ENCODE measurements at regions not wholly inside any gene's neighbourhood (a gene's known extent, or its start where the extent isn't known, plus 50 kb on each side); places are given as distances from the start of the nearest gene placed in this dataset.
"Not testable (repeated sequence)": the region's sequence is repeated elsewhere in the genome, so short reads cannot be mapped to it uniquely, and the experiment has no call there.

GRCh38 chr7:52447581-52448180 is 587.8 kb upstream of the POM121L12 start:
- H3K4me3 ChIP-seq, result no peak overlapping the region
- H3K27ac ChIP-seq, result no peak overlapping the region

DNA sequence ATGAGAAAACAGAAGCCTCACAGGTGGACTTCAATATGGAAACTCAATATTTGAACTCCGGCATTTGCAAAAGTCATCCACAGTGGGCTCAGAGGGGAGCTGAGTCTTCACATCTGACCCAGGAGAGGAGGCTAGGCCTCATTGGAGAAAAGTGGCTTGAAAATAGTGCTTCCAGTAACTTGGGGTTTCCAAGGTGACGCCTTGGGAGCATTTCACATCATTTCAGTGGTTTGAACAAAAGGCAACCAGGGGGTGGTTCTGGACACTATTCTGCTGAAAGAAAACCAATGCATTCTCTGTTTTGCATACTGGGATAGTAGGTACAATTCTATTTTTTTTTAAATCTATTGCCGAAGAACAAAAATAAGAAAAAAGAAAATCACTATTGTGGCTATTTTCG is 599.2 kb upstream of the POM121L12 start:
- no peak overlapping the region for H3K4me3 ChIP-seq
- no peak overlapping the region for H3K27ac ChIP-seq

GRCh38 chr7:52431082-52431815 is 604.2 kb upstream of the POM121L12 start:
- no peak overlapping the region for H3K27ac ChIP-seq

GRCh38 chr7:52423251-52423650 is 612.2 kb upstream of the POM121L12 start:
- Histone ChIP-seq H3K27ac (no peak overlapping the region), H3K4me3 (no peak overlapping the region)

More at GRCh38 chr7:52431082-52431815, 604.2 kb upstream of the POM121L12 start:
- H3K4me3 ChIP-seq, result no peak overlapping the region

- Histone ChIP-seq H3K4me3 (no peak overlapping the region), H3K27ac (no peak overlapping the region)
Measured at GRCh38 chr7:52413051-52413450, 622.4 kb upstream of the POM121L12 start.

GRCh38 chr7:52410032-52410431 is 625.4 kb upstream of the POM121L12 start:
- no peak overlapping the region for H3K27ac ChIP-seq
- no peak overlapping the region for H3K4me3 ChIP-seq

DNA sequence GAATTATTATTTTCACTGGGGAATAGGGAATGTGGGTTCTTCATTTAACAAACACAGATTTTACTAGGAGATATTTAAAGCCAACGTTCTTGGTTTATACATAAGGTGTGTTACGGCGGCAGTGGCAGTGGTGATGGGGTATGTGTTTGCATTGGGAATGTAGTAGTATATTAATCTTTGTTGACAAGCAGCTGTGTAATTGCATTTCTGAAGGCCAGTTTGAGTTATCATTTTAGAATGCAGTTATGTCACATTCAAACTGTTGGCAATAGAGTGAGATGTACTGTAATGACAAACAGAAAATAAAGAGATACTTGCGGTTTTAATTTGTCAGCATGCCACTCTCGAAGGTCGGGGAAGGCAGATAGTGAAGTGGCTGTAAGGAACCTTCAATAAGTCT is 628.6 kb upstream of the POM121L12 start:
- no peak overlapping the region for H3K27ac ChIP-seq

DNA sequence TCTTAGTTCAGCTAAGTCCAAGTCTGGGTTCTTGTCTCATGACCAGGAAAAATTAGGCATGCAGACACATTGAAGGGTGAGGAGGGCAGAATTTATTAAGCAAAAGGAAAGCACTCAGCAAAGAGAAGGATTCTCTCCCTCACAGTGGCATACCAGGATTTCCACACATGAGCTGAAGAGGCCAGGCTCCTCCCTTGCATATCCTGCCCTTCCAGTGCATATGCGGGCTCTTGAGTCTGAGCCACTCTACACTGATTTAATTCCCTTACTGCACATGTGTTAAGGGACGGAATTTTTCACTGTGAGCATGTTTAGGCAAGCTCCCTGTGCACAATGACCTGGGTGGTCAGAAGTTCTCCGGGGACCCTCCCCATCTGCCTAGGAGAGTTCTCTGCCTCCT is 652.7 kb upstream of the POM121L12 start:
- no peak overlapping the region for H3K27ac ChIP-seq
- no peak overlapping the region for H3K4me3 ChIP-seq

More for the DNA sequence above, 628.6 kb upstream of the POM121L12 start:
- H3K4me3 ChIP-seq, result no peak overlapping the region

DNA sequence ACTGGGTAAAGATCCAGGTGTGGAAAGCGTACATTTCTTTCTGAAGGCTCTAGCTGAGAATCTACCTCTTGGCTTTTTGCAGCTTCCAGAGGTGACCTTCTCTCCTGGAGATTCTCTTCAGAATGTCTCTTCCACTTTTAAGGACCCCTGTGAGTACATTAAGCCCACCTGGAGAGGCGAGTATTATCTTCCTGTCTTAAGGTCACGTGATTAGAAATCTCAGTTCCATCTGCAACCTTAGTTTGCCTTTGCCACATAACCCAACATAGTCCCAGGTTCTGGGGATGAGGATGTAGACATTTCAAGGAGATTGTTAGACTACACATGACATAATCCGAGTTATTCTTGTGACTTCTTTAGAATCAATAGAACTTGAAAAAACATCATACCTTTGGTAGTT is 665.5 kb upstream of the POM121L12 start:
- Histone ChIP-seq H3K4me3 (no peak overlapping the region), H3K27ac (no peak overlapping the region)

DNA sequence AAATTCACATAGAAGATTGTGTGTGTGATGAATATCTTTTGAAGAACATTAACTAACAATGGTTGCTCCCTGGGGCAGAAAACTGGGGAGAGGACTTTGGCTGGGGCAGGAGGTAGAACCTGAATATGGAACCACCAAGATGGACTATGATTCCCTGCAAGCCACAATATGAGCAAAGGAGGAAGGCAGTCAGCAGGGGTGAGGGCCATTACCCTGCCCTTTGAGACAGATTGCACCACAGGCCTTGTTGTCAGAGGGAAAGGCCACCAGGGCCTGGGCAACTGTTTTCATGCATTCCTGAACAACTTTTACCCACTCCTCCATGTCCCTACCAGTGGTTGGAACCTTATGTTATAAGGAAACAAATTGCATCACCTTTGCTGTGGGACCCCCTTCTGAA is 670.1 kb upstream of the POM121L12 start:
- Histone ChIP-seq H3K4me3 (no peak overlapping the region), H3K27ac (no peak overlapping the region)

GRCh38 chr7:52362521-52362920 is 672.9 kb upstream of the POM121L12 start:
- H3K27ac ChIP-seq, result no peak overlapping the region

GRCh38 chr7:52360541-52360940 is 674.9 kb upstream of the POM121L12 start:
- H3K4me3 ChIP-seq, result no peak overlapping the region
- H3K27ac ChIP-seq, result no peak overlapping the region

More at GRCh38 chr7:52362521-52362920, 672.9 kb upstream of the POM121L12 start:
- no peak overlapping the region for H3K4me3 ChIP-seq

DNA sequence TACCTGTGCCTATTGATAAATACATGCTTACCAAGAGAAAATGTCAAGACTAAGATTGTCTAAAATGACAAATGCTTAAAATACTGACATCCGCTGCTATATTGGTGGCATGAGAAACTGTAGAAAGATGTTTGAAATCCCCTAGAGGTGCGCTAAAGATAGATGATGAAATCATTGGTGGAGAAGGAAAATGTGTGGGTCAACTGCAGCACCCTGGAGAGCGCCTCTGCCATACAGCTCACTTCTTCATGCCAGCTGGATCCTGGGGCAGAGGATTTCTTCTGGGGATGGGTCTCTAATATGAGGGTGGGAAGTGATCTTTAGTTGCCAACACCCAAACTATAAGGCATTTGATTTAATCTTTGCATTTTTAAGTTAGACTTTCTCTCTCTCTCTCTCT is 680.4 kb upstream of the POM121L12 start:
- Histone ChIP-seq H3K4me3 (no peak overlapping the region), H3K27ac (no peak overlapping the region)

DNA sequence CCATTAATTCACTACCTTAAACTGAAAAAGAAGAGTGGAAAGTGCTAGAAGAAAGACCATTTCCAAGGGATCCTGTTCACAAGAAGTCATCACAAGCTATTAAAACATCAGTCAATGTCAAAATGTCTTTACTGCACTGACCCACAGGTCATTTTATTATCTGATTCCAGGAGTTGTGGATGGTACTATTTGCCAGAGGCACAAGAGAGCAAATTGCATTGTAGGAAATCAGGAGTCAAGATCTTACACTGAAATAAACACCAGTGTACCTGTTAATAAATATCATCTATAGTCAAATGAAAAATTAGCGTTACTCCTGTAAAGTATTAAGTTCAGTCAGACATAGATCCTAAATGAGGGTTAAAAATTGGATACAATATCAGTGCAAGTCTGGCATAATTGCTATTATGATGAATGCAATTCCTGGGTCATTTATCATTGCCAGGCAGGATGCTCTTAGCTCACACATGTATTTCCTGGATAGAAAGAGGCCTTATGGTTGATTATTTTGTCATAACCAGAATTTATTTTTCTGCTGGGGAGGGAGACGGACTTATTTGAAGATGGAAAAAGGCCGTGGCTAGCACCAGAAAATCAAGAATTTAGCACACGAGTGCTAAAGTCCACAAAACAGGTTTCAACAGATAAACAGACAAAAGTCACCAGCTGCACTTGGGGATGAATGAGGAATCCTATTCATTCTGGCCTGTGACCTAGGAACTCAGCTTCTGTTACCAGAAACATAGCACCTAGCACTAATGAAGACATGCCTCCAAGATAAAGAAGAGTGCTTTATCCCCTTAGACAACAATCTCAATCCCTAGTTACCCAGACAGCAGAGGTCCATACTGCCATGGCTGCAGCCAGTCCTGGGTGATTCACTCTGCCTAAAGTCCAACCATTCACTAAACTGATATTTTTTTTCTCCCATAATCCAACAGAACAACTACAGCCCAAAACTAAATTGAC is 683.1 kb upstream of the POM121L12 start:
- Histone ChIP-seq H3K4me3 (no peak overlapping the region), H3K27ac (no peak overlapping the region)

DNA sequence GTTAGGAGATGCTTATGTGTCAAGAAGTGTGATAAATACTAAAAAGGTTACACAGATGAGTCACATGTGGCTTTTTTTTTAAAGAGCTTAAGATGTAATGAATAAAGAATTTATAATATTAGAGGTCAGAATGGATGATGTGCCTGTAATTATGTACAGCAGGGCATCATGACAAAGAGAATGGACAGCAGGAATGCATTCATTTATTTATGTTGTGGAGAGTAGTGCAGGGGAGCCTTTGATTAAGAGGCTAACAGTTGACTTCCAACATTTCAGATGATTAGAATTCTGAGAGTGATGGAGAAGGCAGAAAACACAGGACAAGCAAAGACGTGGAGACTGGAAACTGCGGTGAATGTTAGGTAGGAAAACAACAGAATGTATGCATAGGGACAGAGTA is 691.4 kb upstream of the POM121L12 start:
- no peak overlapping the region for H3K27ac ChIP-seq
- H3K4me3 ChIP-seq, result no peak overlapping the region

DNA sequence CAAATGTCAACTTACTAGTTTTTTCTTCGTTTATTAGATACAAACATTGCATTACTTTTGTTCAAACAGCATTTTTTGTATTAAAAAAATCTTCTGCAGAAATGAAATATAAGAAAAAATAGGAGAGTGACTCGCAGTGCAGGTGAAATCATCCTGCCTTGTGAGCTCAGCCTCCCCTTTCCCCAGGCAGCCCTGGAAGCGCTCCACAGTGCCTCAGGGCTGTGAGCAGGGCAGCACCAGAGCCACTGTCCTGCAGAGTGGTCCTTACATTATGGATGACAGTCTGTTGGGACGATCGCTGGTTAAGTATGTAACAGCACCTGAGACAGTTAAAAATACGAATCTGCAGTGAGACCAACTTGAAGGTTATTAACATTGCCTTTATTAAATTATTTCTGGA is 695.4 kb upstream of the POM121L12 start:
- Histone ChIP-seq H3K4me3 (no peak overlapping the region), H3K27ac (no peak overlapping the region)

DNA sequence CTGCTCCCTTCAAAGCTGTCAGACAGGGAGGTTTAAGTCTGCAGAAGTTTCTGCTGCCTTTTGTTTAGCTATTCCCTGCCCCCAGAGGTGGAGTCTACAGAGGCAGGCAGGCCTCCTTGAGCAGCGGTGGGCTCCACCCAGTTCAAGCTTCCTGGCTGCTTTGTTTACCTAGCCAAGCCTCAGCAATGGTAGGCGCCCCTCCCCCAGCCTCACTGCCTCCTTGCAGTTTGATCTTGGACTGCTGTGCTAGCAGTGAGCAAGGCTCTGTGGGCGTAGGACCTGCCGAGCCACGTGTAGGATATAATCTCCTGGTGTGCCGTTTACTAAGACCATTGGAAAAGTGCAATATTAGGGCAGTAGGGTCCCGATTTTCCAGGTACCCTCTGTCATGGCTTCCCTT is 707.1 kb upstream of the POM121L12 start:
- not testable (repeated sequence) for H3K27ac ChIP-seq, H3K4me3 ChIP-seq

- Histone ChIP-seq H3K4me3 (no peak overlapping the region), H3K27ac (no peak overlapping the region)
Measured at GRCh38 chr7:52325237-52325636, 710.2 kb upstream of the POM121L12 start.

GRCh38 chr7:52323202-52323746 is 712.2 kb upstream of the POM121L12 start:
- Histone ChIP-seq H3K27ac (no peak overlapping the region), H3K4me3 (no peak overlapping the region)

DNA sequence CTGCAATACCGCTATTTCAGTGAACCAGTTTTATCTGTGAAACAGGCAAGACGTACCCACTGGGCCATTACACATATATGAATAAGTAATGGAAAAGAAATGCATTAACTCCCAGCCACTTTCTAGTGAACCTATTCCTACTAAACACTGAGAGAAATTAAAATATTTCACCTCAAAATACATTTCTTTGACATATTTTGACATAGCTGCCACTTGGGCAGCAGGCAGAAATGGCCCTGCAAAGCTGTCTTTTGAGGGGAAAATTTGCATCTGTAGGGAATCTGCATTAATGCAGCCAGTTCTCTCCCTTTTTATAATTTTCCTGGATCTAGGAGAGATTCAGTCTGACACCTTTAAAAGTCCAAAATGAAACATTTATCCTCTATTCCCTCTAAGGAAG is 714.8 kb upstream of the POM121L12 start:
- H3K27ac ChIP-seq, result no peak overlapping the region
- no peak overlapping the region for H3K4me3 ChIP-seq
